Hepatocyte (in vitro differentiated cells): ENCODE measurements at regions not wholly inside any gene's neighbourhood (a gene's known extent, or its start where the extent isn't known, plus 50 kb on each side); places are given as distances from the start of the nearest gene placed in this dataset.

ENCODE experiments used
- DNase-seq: peaks from one replicate; pipeline ENCODE4 v3.0.0-alpha.2; 2016; ENCODE audit warnings: low spot score
- H2AFZ ChIP-seq: fragments of 200-600 bp; sonication (generic); 2 replicates; pipeline ENCODE4 v1.6.0; 2016; ENCODE audit warnings: antibody characterized with exemption, mild to moderate bottlenecking
- H3K27ac ChIP-seq: fragments of 200-600 bp; sonication (generic); 2 replicates; pipeline ENCODE4 v1.5.1; 2016; ENCODE audit warnings: mild to moderate bottlenecking
- H3K27me3 ChIP-seq: fragments of 200-600 bp; sonication (generic); 2 replicates; pipeline ENCODE4 v1.6.1; 2016
- H3K36me3 ChIP-seq: fragments of 200-600 bp; sonication (generic); replicated peaks from 2 replicates; pipeline ENCODE4 v1.5.1; 2016; ENCODE audit warnings: low read depth; ENCODE audit not compliant: insufficient read depth
- H3K4me1 ChIP-seq: fragments of 200-600 bp; sonication (generic); 2 replicates; pipeline ENCODE4 v1.5.1; 2016; ENCODE audit warnings: mild to moderate bottlenecking, moderate library complexity; ENCODE audit not compliant: insufficient read depth
- H3K4me2 ChIP-seq: fragments of 200-600 bp; sonication (generic); 2 replicates; pipeline ENCODE4 v1.6.0; 2016
- H3K4me3 ChIP-seq: fragments of 200-600 bp; sonication (generic); 2 replicates; pipeline ENCODE4 v1.5.1; 2016; ENCODE audit warnings: mild to moderate bottlenecking
- H3K79me2 ChIP-seq: fragments of 200-600 bp; sonication (generic); 2 replicates; pipeline ENCODE4 v1.6.0; 2017; ENCODE audit warnings: mild to moderate bottlenecking
- H3K9me2 ChIP-seq: fragments of 200-600 bp; sonication (generic); replicated peaks from 2 replicates; pipeline ENCODE4 v1.6.0; 2017; ENCODE audit warnings: mild to moderate bottlenecking; ENCODE audit not compliant: insufficient read depth
- H3K9me3 ChIP-seq: fragments of 200-600 bp; sonication (generic); 2 replicates; pipeline ENCODE4 v1.5.1; 2016; ENCODE audit warnings: low read depth, mild to moderate bottlenecking
- H4K20me1 ChIP-seq: fragments of 200-600 bp; sonication (generic); 2 replicates; pipeline ENCODE4 v1.6.0; 2016; ENCODE audit warnings: mild to moderate bottlenecking; ENCODE audit not compliant: insufficient read depth, poor library complexity, severe bottlenecking
- CTCF ChIP-seq: fragments of 200-600 bp; sonication (generic); IDR thresholded peaks from 2 replicates; pipeline ENCODE4 v1.5.1; 2016; ENCODE audit warnings: antibody characterized with exemption, mild to moderate bottlenecking; ENCODE audit not compliant: poor library complexity
- EZH2 ChIP-seq: fragments of 200-600 bp; sonication (generic); IDR thresholded peaks from 2 replicates; pipeline ENCODE4 v1.6.1; 2016; ENCODE audit warnings: antibody characterized with exemption, mild to moderate bottlenecking, borderline replicate concordance
- EZH2phosphoT487 ChIP-seq: fragments of 200-600 bp; sonication (generic); IDR thresholded peaks from one replicate; pipeline ENCODE4 v1.6.1; 2018; ENCODE audit warnings: antibody characterized with exemption, mild to moderate bottlenecking, low read depth, moderate library complexity; ENCODE audit not compliant: unreplicated experiment, severe bottlenecking
- WGBS: methylation state at CpG from one replicate; pipeline ENCODE4 v1.1.6; 2016; ENCODE audit warnings: low lambda C conversion rate; ENCODE audit errors: missing lambda C conversion rate; 5-methylcytosine and 5-hydroxymethylcytosine counted together

DNA sequence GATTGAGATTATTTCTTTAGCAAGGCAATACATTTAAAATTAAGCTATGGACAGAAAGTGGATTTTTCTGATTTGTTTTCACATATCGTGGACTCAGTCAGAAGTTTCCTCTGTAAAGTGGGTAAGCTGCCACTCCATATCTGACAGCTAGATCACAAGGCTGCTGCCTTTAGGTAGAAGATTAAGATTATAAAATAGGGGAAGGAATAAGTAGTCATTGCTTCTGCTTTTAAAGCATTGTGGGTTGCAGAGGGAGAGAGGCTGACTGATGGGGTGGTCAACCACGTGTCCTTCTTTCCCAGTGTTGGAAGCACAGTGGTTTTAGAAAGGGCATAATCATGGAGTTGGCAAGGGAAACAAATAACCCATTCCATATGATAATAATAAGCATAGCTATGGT lies 74.3 kb upstream of the MOCS2 start:
- no peak for TF ChIP-seq EZH2phosphoT487
- no peak for TF ChIP-seq CTCF
- TF ChIP-seq EZH2, result no peak
- H3K9me2 ChIP-seq, result no peaks in the 10 kb centered on the region
- no peak overlapping the region for H3K4me2 ChIP-seq
- no peaks in the 10 kb centered on the region for H3K36me3 ChIP-seq
- no peak overlapping the region for H2AFZ ChIP-seq
- H3K4me1 ChIP-seq, result no peaks in the 10 kb centered on the region
- H3K9me3 ChIP-seq, result no peaks in the 10 kb centered on the region
- WGBS, result 93% methylated on average over 2 of the region's 2 CpGs
- DNase-seq, result no peak
- H3K27ac ChIP-seq, result no peak overlapping the region
- no peak overlapping the region for H3K4me3 ChIP-seq
- H3K79me2 ChIP-seq, result no peaks in the 10 kb centered on the region
- no peaks in the 10 kb centered on the region for H4K20me1 ChIP-seq
- no peaks in the 10 kb centered on the region for H3K27me3 ChIP-seq

DNA sequence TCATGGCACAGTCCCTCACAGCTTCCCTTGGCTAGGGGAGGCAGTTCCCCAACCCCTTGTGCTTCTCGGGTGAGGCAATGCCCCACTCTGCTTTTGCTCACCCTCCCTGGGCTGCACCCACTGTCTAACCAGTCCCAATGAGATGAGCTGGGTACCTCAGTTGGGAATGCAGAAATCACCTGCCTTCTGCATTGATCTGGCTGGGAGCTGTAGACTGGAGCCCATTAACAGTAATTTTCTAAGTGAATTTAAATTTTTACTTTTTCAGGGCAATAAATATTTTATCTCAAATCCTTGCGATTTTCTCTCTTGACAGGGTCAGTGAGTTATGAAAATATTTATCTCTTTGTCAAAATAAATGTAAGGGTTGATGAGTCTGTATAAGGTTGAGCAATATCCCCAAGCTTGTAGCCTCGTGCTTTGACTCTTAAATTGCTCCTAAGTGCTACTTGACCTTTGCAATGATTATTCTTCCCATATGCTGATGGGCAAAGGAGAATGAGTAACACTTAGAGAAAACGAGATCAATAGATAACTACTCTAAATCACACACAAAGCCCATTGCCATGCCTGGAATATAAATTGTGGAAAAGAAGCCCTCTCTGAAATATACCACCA lies 82.1 kb upstream of the MOCS2 start:
- H3K9me2 ChIP-seq, result no peaks in the 10 kb centered on the region
- H3K27me3 ChIP-seq, result no peaks in the 10 kb centered on the region
- no peak overlapping the region for H3K27ac ChIP-seq
- TF ChIP-seq EZH2 (no peak), CTCF (no peak), EZH2phosphoT487 (no peak)
- H2AFZ ChIP-seq, result no peak overlapping the region
- 81% methylated on average over 4 of the region's 4 CpGs for WGBS
- no peak overlapping the region for H3K4me2 ChIP-seq
- H3K36me3 ChIP-seq, result no peaks in the 10 kb centered on the region
- H3K4me3 ChIP-seq, result no peak overlapping the region
- no peaks in the 10 kb centered on the region for H4K20me1 ChIP-seq
- no peaks in the 10 kb centered on the region for H3K9me3 ChIP-seq
- DNase-seq, result no peak
- H3K79me2 ChIP-seq, result no peaks in the 10 kb centered on the region
- no peaks in the 10 kb centered on the region for H3K4me1 ChIP-seq

GRCh38 chr5:53194086-53194485 lies 84.5 kb upstream of the MOCS2 start:
- H2AFZ ChIP-seq, result no peak overlapping the region
- no peak overlapping the region for H3K4me2 ChIP-seq
- no peaks in the 10 kb centered on the region for H3K36me3 ChIP-seq
- H3K27ac ChIP-seq, result no peak overlapping the region
- no peak overlapping the region for H3K4me3 ChIP-seq
- no peaks in the 10 kb centered on the region for H3K9me2 ChIP-seq
- no peaks in the 10 kb centered on the region for H3K9me3 ChIP-seq
- H4K20me1 ChIP-seq, result no peaks in the 10 kb centered on the region
- H3K4me1 ChIP-seq, result no peaks in the 10 kb centered on the region
- DNase-seq, result no peak
- no peaks in the 10 kb centered on the region for H3K27me3 ChIP-seq
- no peaks in the 10 kb centered on the region for H3K79me2 ChIP-seq
- no peak for TF ChIP-seq CTCF
- TF ChIP-seq EZH2, result no peak
- no peak for TF ChIP-seq EZH2phosphoT487
- WGBS, result 62% methylated on average over 2 of the region's 2 CpGs

DNA sequence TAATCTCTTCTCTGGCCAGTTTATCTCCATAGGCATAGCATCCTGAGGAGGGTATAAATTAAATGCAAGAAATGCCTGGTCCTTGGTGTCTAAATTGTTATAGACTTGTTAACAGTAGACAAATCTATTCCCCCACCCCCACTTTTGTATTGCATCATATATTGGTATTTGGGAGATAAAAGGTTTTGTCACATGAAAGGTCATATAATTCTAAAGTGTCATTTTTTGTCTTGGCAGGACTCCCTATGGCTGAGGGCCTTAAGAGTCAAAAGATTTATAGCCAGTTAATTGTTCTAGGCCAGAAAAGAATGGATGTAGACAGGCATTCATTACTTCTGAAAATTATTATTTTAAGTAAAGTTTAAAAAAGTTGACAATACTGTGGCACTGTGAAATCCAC lies 90.3 kb upstream of the MOCS2 start:
- H3K27ac ChIP-seq, result no peak overlapping the region
- H3K79me2 ChIP-seq, result no peaks in the 10 kb centered on the region
- no peaks in the 10 kb centered on the region for H3K9me3 ChIP-seq
- no peak overlapping the region for H3K4me2 ChIP-seq
- TF ChIP-seq EZH2phosphoT487 (no peak), EZH2 (no peak), CTCF (no peak)
- no peaks in the 10 kb centered on the region for H3K9me2 ChIP-seq
- no peaks in the 10 kb centered on the region for H4K20me1 ChIP-seq
- no peak overlapping the region for H3K4me3 ChIP-seq
- H2AFZ ChIP-seq, result no peak overlapping the region
- H3K4me1 ChIP-seq, result no peaks in the 10 kb centered on the region
- no peaks in the 10 kb centered on the region for H3K27me3 ChIP-seq
- no peaks in the 10 kb centered on the region for H3K36me3 ChIP-seq
- DNase-seq, result no peak
